Neural cell (in vitro differentiated cells): ENCODE measurements at regions not wholly inside any gene's neighbourhood (a gene's known extent, or its start where the extent isn't known, plus 50 kb on each side); places are given as distances from the start of the nearest gene placed in this dataset.

Source experiments
- H2AFZ ChIP-seq: fragments of 200-600, 300-800 bp; sonication (generic), shearing (Covaris generic); 2 replicates; pipeline ENCODE4 v1.6.0; 2014; ENCODE audit warnings: low read depth, mild to moderate bottlenecking, antibody characterized with exemption, low read length, moderate library complexity
- H3F3A ChIP-seq: fragments of 200-600 bp; shearing (Covaris generic); 2 replicates; pipeline ENCODE4 v1.6.1; 2016; ENCODE audit warnings: mild to moderate bottlenecking, moderate library complexity, mixed read lengths, antibody characterized with exemption, low read length; ENCODE audit not compliant: insufficient read depth, poor library complexity, severe bottlenecking
- H3K27ac ChIP-seq: fragments of 200-600, 300-800 bp; sonication (generic), shearing (Covaris generic); 2 replicates; pipeline ENCODE4 v1.5.1; 2014; ENCODE audit warnings: mild to moderate bottlenecking, low read length, moderate library complexity
- H3K27me3 ChIP-seq: fragments of 300-800, 200-600 bp; sonication (generic), shearing (Covaris generic); 2 replicates; pipeline ENCODE4 v1.6.0; 2014; ENCODE audit warnings: mild to moderate bottlenecking, low read depth, low read length, moderate library complexity; ENCODE audit not compliant: insufficient read depth
- H3K36me3 ChIP-seq: fragments of 300-800, 200-600 bp; sonication (generic), shearing (Covaris generic); 2 replicates; pipeline ENCODE4 v1.5.1; 2014; ENCODE audit warnings: mild to moderate bottlenecking, antibody characterized with exemption, low read length, moderate library complexity; ENCODE audit not compliant: insufficient read depth
- H3K4me2 ChIP-seq: fragments of 300-800, 200-600 bp; sonication (generic), shearing (Covaris generic); 2 replicates; pipeline ENCODE4 v1.6.0; 2014; ENCODE audit warnings: mild to moderate bottlenecking, low read length
- H3K4me3 ChIP-seq: fragments of 300-800, 200-600 bp; sonication (generic), shearing (Covaris generic); 2 replicates; pipeline ENCODE4 v1.5.1; 2014; ENCODE audit warnings: mild to moderate bottlenecking, low read length, moderate library complexity
- H3K79me2 ChIP-seq: fragments of 200-600 bp; shearing (Covaris generic); replicated peaks from 2 replicates; pipeline ENCODE4 v1.6.0; 2014; ENCODE audit warnings: mild to moderate bottlenecking, low read length, moderate library complexity; ENCODE audit not compliant: insufficient read depth
- H3K9ac ChIP-seq: fragments of 300-800, 200-600 bp; sonication (generic), shearing (Covaris generic); 2 replicates; pipeline ENCODE4 v1.6.1; 2016; ENCODE audit warnings: mild to moderate bottlenecking, low read length, mixed read lengths
- H3K9me2 ChIP-seq: fragments of 200-600 bp; shearing (Covaris generic); 2 replicates; pipeline ENCODE4 v1.6.1; 2016; ENCODE audit warnings: mild to moderate bottlenecking, low read length, mixed read lengths; ENCODE audit not compliant: insufficient read depth
- H3K9me3 ChIP-seq: fragments of 200-600, 300-800 bp; sonication (generic), shearing (Covaris generic); 2 replicates; pipeline ENCODE4 v1.6.1; 2016; ENCODE audit warnings: mild to moderate bottlenecking, mixed run types, low read length, moderate library complexity, mixed read lengths
- H4K20me1 ChIP-seq: fragments of 200-600 bp; shearing (Covaris generic); 2 replicates; pipeline ENCODE4 v1.6.1; 2016; ENCODE audit warnings: mild to moderate bottlenecking, mixed run types; ENCODE audit not compliant: insufficient read depth
- CTCF ChIP-seq: fragments of 450-650 bp; IDR thresholded peaks from 2 replicates; pipeline ENCODE4 v1.5.1; 2014; ENCODE audit warnings: antibody characterized with exemption, mild to moderate bottlenecking, moderate library complexity; ENCODE audit not compliant: poor library complexity, severe bottlenecking
- EP300 ChIP-seq: fragments of 450-650 bp; conservative IDR thresholded peaks from 2 replicates; pipeline ENCODE4 v1.6.1; 2014; ENCODE audit warnings: antibody characterized with exemption, mild to moderate bottlenecking, moderate library complexity; ENCODE audit not compliant: poor library complexity, severe bottlenecking
- EZH2 ChIP-seq: fragments of 200-600, 300-800 bp; shearing (Covaris generic), sonication (generic); IDR thresholded peaks from 2 replicates; pipeline ENCODE4 v1.6.1; 2014; ENCODE audit warnings: antibody characterized with exemption, low read length, borderline replicate concordance, mild to moderate bottlenecking; ENCODE audit not compliant: insufficient read depth, poor library complexity, severe bottlenecking
- MXI1 ChIP-seq: fragments of 450-650 bp; conservative IDR thresholded peaks from 2 replicates; pipeline ENCODE4 v1.6.1; 2014; ENCODE audit warnings: antibody characterized with exemption, mild to moderate bottlenecking; ENCODE audit not compliant: poor library complexity, severe bottlenecking
- POLR2AphosphoS5 ChIP-seq: IDR thresholded peaks from 2 replicates; pipeline ENCODE4 v1.6.1; 2012
- RAD21 ChIP-seq: fragments of 450-650 bp; conservative IDR thresholded peaks from 2 replicates; pipeline ENCODE4 v1.6.1; 2014; ENCODE audit warnings: antibody characterized with exemption, mild to moderate bottlenecking, moderate library complexity
- REST ChIP-seq: IDR thresholded peaks from 2 replicates; pipeline ENCODE4 v1.6.1; 2012; ENCODE audit warnings: borderline replicate concordance
- SMC3 ChIP-seq: fragments of 450-650 bp; conservative IDR thresholded peaks from 2 replicates; pipeline ENCODE4 v1.6.1; 2014; ENCODE audit warnings: antibody characterized with exemption, mild to moderate bottlenecking, moderate library complexity; ENCODE audit not compliant: poor library complexity
- TAF1 ChIP-seq: IDR thresholded peaks from 2 replicates; pipeline ENCODE4 v1.6.1; 2012; ENCODE audit warnings: low read depth

DNA sequence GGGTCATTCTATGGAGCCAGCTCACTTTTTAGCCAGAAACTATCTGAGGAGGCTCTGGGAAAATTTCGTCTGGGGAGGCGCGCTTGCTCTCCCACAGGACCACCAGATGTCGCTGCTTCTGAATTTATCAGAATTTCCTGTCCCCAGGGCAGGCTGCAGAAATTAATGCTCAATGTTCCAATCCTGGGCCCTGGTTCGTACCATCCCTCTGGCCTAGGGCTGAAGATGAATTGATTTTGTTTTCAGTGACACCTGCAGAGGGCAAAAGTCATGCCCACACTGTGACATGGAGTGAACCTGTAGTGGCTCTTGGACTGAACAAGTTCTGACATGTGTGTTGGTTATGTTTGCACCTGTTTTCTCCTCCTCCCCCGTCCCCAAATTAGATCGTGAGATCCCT is 482.6 kb downstream of the NPIPA7 start:
- Histone ChIP-seq H3K9me3 (no peaks in the 10 kb centered on the region), H3K36me3 (no peaks in the 10 kb centered on the region), H3K27ac (no peak overlapping the region), H4K20me1 (no peaks in the 10 kb centered on the region), H3K4me3 (no peak overlapping the region), H3K9ac (no peak overlapping the region), H3K79me2 (no peaks in the 10 kb centered on the region), H3F3A (no peaks in the 10 kb centered on the region), H3K27me3 (no peaks in the 10 kb centered on the region), H3K9me2 (no peaks in the 10 kb centered on the region), H2AFZ (no peak overlapping the region), H3K4me2 (no peak overlapping the region)
- TF ChIP-seq SMC3 (peak; percentile 97), RAD21 (peak; percentile 94), TAF1 (no peak), MXI1 (no peak), CTCF (peak; percentile 87)

GRCh38 chr16:16863672-16864071 is 484.7 kb downstream of the NPIPA7 start:
- no peaks in the 10 kb centered on the region for H4K20me1 ChIP-seq
- H2AFZ ChIP-seq = no peak overlapping the region
- TF ChIP-seq TAF1 (no peak), REST (no peak), EZH2 (no peak), CTCF (no peak), EP300 (no peak), RAD21 (no peak), POLR2AphosphoS5 (no peak), SMC3 (no peak), MXI1 (no peak)
- no peaks in the 10 kb centered on the region for H3K79me2 ChIP-seq
- H3K9me3 ChIP-seq = no peaks in the 10 kb centered on the region
- no peak overlapping the region for H3K9ac ChIP-seq
- H3F3A ChIP-seq = no peaks in the 10 kb centered on the region
- no peak overlapping the region for H3K27ac ChIP-seq
- no peaks in the 10 kb centered on the region for H3K9me2 ChIP-seq
- no peaks in the 10 kb centered on the region for H3K36me3 ChIP-seq
- no peaks in the 10 kb centered on the region for H3K27me3 ChIP-seq
- H3K4me3 ChIP-seq = no peak overlapping the region
- H3K4me2 ChIP-seq = no peak overlapping the region
